Body of pancreas (tissue), 4 donors: ENCODE measurements at regions not wholly inside any gene's neighbourhood (a gene's known extent, or its start where the extent isn't known, plus 50 kb on each side); places are given as distances from the start of the nearest gene placed in this dataset.

ENCODE experiments used
- CTCF ChIP-seq, 7 experiments: fragments of 450-650 bp in 4 of 7; fragments of 200-600 bp in 3 of 7; sonication (generic) in 3 of 7; IDR thresholded peaks; one replicate each; pipeline ENCODE4 v1.5.1; 2016 to 2019; ENCODE audit warnings: antibody characterized with exemption in 7 of 7
- POLR2A ChIP-seq, 3 donors: fragments of 450-650 bp; IDR thresholded peaks; one replicate each; pipeline ENCODE4 v1.6.1; 2016; ENCODE audit warnings: antibody characterized with exemption in 3 of 3, mild to moderate bottlenecking in 2 of 3

- TF ChIP-seq CTCF (IDR thresholded peaks at IDR 0.05), result no peak
- TF ChIP-seq POLR2A (IDR thresholded peaks at IDR 0.05), result no peak
Measured at GRCh38 chr5:109558364-109558763, 131.4 kb upstream of the MAN2A1 start.
